WTC11 (cell line): ENCODE measurements at regions not wholly inside any gene's neighbourhood (a gene's known extent, or its start where the extent isn't known, plus 50 kb on each side); places are given as distances from the start of the nearest gene placed in this dataset.

Experiments used
- ATAC-seq: fragments of 200-7000 bp; cut with Tn5 transposase; 2 replicates; pipeline ENCODE4 v1.10.0; 2021; ENCODE audit warnings: mild to moderate bottlenecking, moderate library complexity
- CTCF ChIA-PET: fragments of 300-600 bp; sonication (Branson Sonifier 250); formaldehyde crosslinking; loops from one replicate; lab custom pipeline; 2021; ENCODE audit warnings: antibody characterized with exemption; lab: Charles Lee
- POLR2A ChIA-PET: fragments of 350-600 bp; sonication (Branson Sonifier 250); formaldehyde crosslinking; loops from one replicate; lab custom pipeline; 2021; ENCODE audit warnings: antibody characterized with exemption; lab: Charles Lee
- DNase-seq: peaks from one replicate; pipeline ENCODE4 v3.0.0; 2021; ENCODE audit warnings: low spot score
- H3K27ac Mint-ChIP-seq: 2 replicates; pipeline ENCODE4 v1.8.0; 2021; ENCODE audit warnings: mixed read lengths
- H3K27me3 Mint-ChIP-seq: 2 replicates; pipeline ENCODE4 v1.8.0; 2021; ENCODE audit warnings: low read depth, mild to moderate bottlenecking, moderate library complexity, mixed read lengths
- H3K36me3 Mint-ChIP-seq: 2 replicates; pipeline ENCODE4 v1.8.0; 2021; ENCODE audit warnings: mixed read lengths
- H3K4me1 Mint-ChIP-seq: 2 replicates; pipeline ENCODE4 v1.8.0; 2022; ENCODE audit warnings: mixed read lengths
- H3K4me3 Mint-ChIP-seq: 2 replicates; pipeline ENCODE4 v1.8.0; 2021; ENCODE audit warnings: mild to moderate bottlenecking, moderate library complexity, mixed read lengths
- H3K9me3 Mint-ChIP-seq: 2 replicates; pipeline ENCODE4 v1.8.0; 2021; ENCODE audit warnings: mixed read lengths
- CREB1 ChIP-seq: sonication (generic); formaldehyde crosslinking; IDR thresholded peaks from 2 replicates; pipeline ENCODE4 v1.8.0; 2023; ENCODE audit warnings: mild to moderate bottlenecking, missing genetic modification reagents
- GABPB1 ChIP-seq: sonication (generic); formaldehyde crosslinking; IDR thresholded peaks from 2 replicates; pipeline ENCODE4 v1.8.1; 2023; ENCODE audit warnings: mild to moderate bottlenecking, missing genetic modification reagents
- KAT7 ChIP-seq: sonication (generic); formaldehyde crosslinking; IDR thresholded peaks from 2 replicates; pipeline ENCODE4 v1.8.1; 2023; ENCODE audit warnings: missing genetic modification reagents, mild to moderate bottlenecking, borderline replicate concordance
- NR1H2 ChIP-seq: sonication (generic); formaldehyde crosslinking; IDR thresholded peaks from 2 replicates; pipeline ENCODE4 v1.9.0; 2021; ENCODE audit warnings: mild to moderate bottlenecking, moderate library complexity, missing genetic modification reagents
- RORB ChIP-seq: fragments of 250-450 bp; sonication (Bioruptor Pico); IDR thresholded peaks from 2 replicates; pipeline ENCODE4 v1.9.0; 2021; ENCODE audit warnings: mild to moderate bottlenecking
- TCF7 ChIP-seq: sonication (generic); formaldehyde crosslinking; IDR thresholded peaks from 2 replicates; pipeline ENCODE4 v1.8.0; 2022; ENCODE audit warnings: mild to moderate bottlenecking, low read depth, missing genetic modification reagents, moderate library complexity
- ZNF121 ChIP-seq: sonication (generic); formaldehyde crosslinking; IDR thresholded peaks from 2 replicates; pipeline ENCODE4 v1.8.0; 2023; ENCODE audit warnings: missing genetic modification reagents
- ZNF138 ChIP-seq: sonication (generic); formaldehyde crosslinking; conservative IDR thresholded peaks from 2 replicates; pipeline ENCODE4 v1.8.1; 2022; ENCODE audit warnings: mild to moderate bottlenecking, moderate library complexity, missing genetic modification reagents
- ZNF219 ChIP-seq: sonication (generic); formaldehyde crosslinking; IDR thresholded peaks from 2 replicates; pipeline ENCODE4 v1.8.0; 2023; ENCODE audit warnings: missing genetic modification reagents, mild to moderate bottlenecking, borderline replicate concordance
- TF ChIP-seq, protein P1 (sequence below): sonication (generic); formaldehyde crosslinking; IDR thresholded peaks from 2 replicates; pipeline ENCODE4 v1.8.1; 2022; ENCODE audit warnings: mild to moderate bottlenecking, moderate library complexity, missing genetic modification reagents
- TF ChIP-seq, protein P2 (sequence below): fragments of 200-600 bp; IDR thresholded peaks from 2 replicates; pipeline ENCODE4 v1.8.0; 2022; ENCODE audit warnings: antibody characterized with exemption
- TF ChIP-seq, protein P3 (sequence below): sonication (generic); formaldehyde crosslinking; IDR thresholded peaks from 2 replicates; pipeline ENCODE4 v1.8.1; 2023; ENCODE audit warnings: mild to moderate bottlenecking, missing genetic modification reagents, moderate library complexity
- TF ChIP-seq, protein P4 (sequence below): sonication (generic); formaldehyde crosslinking; IDR thresholded peaks from 2 replicates; pipeline ENCODE4 v1.8.1; 2023; ENCODE audit warnings: mild to moderate bottlenecking, missing genetic modification reagents, borderline replicate concordance
- TF ChIP-seq, protein P5 (sequence below): sonication (generic); formaldehyde crosslinking; conservative IDR thresholded peaks from 2 replicates; pipeline ENCODE4 v1.8.1; 2022; ENCODE audit warnings: mild to moderate bottlenecking, missing genetic modification reagents
- TF ChIP-seq, protein P6 (sequence below): sonication (generic); formaldehyde crosslinking; IDR thresholded peaks from 2 replicates; pipeline ENCODE4 v1.8.0; 2023; ENCODE audit warnings: missing genetic modification reagents
- TF ChIP-seq, protein P7 (sequence below): fragments of 250-450 bp; sonication (Bioruptor Pico); IDR thresholded peaks from 2 replicates; pipeline ENCODE4 v1.8.0; 2021; ENCODE audit warnings: mild to moderate bottlenecking

DNA sequence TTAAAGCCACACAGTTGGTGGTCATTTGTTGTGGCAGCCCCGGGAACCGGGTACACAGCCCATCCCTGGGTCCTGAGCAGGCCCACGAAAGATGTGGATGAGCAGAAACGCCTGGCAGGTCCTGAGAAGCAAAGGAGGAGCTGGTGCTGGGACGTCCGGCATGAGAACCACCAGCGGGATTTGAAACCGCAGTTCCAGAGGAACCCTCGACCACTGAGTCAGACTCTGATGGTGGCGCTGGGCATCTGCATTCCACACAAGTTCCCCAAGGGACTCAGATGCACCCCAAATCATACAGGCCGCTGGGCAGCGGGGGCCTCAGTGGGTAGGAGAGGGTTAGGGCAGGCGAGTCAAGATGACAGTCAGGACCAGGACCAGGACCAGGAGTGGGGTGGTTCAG lies 363.0 kb downstream of the SHANK2 start (continued):
- TF ChIP-seq, protein P1, sequence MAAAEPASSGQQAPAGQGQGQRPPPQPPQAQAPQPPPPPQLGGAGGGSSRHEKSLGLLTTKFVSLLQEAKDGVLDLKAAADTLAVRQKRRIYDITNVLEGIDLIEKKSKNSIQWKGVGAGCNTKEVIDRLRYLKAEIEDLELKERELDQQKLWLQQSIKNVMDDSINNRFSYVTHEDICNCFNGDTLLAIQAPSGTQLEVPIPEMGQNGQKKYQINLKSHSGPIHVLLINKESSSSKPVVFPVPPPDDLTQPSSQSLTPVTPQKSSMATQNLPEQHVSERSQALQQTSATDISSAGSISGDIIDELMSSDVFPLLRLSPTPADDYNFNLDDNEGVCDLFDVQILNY = no peak
- TF ChIP-seq, protein P2, sequence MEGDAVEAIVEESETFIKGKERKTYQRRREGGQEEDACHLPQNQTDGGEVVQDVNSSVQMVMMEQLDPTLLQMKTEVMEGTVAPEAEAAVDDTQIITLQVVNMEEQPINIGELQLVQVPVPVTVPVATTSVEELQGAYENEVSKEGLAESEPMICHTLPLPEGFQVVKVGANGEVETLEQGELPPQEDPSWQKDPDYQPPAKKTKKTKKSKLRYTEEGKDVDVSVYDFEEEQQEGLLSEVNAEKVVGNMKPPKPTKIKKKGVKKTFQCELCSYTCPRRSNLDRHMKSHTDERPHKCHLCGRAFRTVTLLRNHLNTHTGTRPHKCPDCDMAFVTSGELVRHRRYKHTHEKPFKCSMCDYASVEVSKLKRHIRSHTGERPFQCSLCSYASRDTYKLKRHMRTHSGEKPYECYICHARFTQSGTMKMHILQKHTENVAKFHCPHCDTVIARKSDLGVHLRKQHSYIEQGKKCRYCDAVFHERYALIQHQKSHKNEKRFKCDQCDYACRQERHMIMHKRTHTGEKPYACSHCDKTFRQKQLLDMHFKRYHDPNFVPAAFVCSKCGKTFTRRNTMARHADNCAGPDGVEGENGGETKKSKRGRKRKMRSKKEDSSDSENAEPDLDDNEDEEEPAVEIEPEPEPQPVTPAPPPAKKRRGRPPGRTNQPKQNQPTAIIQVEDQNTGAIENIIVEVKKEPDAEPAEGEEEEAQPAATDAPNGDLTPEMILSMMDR = no peak
- TF ChIP-seq ZNF138 (CRISPR knock-in tag) = no peak

DNA sequence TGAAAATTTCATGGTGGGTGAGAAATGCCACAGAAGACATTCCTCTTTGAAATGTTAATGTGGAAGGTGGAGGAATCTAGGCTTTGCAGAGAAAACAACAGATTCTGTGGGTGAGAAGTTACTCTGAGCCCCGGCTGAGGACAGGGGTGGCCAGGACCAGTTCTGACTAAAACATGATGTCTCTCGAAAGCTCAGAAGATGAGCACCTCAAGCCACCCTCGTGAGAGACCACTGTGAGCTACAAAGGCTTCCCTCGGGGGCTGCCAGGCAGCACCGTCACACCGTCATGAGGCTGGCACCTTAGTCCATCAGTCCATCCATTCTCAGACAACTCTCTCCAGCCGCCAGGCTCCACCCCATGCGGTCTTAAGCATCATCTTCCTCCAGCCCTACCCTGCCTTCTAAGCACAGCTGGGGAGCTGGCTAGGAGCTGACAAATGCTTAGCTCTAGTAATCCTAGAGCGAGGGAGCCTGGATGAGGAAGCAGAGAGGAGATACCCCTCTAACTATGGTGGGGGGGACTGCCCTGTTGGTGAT lies 360.5 kb downstream of the SHANK2 start:
- Mint-ChIP-seq H3K27me3 (no peaks in the 10 kb centered on the region), H3K4me3 (no peak overlapping the region), H3K4me1 (peaks cover 21% of the 10 kb centered on the region), H3K9me3 (peaks cover 6% of the 10 kb centered on the region), H3K27ac (no peak overlapping the region), H3K36me3 (peaks cover 28% of the 10 kb centered on the region)
- TF ChIP-seq, protein P3, sequence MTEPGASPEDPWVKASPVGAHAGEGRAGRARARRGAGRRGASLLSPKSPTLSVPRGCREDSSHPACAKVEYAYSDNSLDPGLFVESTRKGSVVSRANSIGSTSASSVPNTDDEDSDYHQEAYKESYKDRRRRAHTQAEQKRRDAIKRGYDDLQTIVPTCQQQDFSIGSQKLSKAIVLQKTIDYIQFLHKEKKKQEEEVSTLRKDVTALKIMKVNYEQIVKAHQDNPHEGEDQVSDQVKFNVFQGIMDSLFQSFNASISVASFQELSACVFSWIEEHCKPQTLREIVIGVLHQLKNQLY (CRISPR knock-in tag) = no peak
- TF ChIP-seq, protein P4, sequence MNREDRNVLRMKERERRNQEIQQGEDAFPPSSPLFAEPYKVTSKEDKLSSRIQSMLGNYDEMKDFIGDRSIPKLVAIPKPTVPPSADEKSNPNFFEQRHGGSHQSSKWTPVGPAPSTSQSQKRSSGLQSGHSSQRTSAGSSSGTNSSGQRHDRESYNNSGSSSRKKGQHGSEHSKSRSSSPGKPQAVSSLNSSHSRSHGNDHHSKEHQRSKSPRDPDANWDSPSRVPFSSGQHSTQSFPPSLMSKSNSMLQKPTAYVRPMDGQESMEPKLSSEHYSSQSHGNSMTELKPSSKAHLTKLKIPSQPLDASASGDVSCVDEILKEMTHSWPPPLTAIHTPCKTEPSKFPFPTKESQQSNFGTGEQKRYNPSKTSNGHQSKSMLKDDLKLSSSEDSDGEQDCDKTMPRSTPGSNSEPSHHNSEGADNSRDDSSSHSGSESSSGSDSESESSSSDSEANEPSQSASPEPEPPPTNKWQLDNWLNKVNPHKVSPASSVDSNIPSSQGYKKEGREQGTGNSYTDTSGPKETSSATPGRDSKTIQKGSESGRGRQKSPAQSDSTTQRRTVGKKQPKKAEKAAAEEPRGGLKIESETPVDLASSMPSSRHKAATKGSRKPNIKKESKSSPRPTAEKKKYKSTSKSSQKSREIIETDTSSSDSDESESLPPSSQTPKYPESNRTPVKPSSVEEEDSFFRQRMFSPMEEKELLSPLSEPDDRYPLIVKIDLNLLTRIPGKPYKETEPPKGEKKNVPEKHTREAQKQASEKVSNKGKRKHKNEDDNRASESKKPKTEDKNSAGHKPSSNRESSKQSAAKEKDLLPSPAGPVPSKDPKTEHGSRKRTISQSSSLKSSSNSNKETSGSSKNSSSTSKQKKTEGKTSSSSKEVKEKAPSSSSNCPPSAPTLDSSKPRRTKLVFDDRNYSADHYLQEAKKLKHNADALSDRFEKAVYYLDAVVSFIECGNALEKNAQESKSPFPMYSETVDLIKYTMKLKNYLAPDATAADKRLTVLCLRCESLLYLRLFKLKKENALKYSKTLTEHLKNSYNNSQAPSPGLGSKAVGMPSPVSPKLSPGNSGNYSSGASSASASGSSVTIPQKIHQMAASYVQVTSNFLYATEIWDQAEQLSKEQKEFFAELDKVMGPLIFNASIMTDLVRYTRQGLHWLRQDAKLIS = no peak
- no peak for TF ChIP-seq TCF7 (CRISPR knock-in tag)
- TF ChIP-seq, protein P5, sequence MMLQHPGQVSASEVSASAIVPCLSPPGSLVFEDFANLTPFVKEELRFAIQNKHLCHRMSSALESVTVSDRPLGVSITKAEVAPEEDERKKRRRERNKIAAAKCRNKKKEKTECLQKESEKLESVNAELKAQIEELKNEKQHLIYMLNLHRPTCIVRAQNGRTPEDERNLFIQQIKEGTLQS (CRISPR knock-in tag) = no peak
- no peak for TF ChIP-seq KAT7 (CRISPR knock-in tag)
- no peak for TF ChIP-seq ZNF121 (CRISPR knock-in tag)
- TF ChIP-seq RORB (CRISPR knock-in tag) = no peak
- TF ChIP-seq, protein P6, sequence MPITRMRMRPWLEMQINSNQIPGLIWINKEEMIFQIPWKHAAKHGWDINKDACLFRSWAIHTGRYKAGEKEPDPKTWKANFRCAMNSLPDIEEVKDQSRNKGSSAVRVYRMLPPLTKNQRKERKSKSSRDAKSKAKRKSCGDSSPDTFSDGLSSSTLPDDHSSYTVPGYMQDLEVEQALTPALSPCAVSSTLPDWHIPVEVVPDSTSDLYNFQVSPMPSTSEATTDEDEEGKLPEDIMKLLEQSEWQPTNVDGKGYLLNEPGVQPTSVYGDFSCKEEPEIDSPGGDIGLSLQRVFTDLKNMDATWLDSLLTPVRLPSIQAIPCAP (CRISPR knock-in tag) = no peak
- no peak for TF ChIP-seq CREB1 (CRISPR knock-in tag)
- TF ChIP-seq ZNF219 = no peak
- no peak for TF ChIP-seq NR1H2
- TF ChIP-seq, protein P7, sequence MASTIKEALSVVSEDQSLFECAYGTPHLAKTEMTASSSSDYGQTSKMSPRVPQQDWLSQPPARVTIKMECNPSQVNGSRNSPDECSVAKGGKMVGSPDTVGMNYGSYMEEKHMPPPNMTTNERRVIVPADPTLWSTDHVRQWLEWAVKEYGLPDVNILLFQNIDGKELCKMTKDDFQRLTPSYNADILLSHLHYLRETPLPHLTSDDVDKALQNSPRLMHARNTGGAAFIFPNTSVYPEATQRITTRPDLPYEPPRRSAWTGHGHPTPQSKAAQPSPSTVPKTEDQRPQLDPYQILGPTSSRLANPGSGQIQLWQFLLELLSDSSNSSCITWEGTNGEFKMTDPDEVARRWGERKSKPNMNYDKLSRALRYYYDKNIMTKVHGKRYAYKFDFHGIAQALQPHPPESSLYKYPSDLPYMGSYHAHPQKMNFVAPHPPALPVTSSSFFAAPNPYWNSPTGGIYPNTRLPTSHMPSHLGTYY (CRISPR knock-in tag) = no peak
- TF ChIP-seq GABPB1 (CRISPR knock-in tag) = no peak
- ATAC-seq = no peak
- POLR2A ChIA-PET = no interaction called here
- CTCF ChIA-PET = interaction anchor here (0.5 kb wide), 1 partner anchor 93 kb away, joined by 3 read pairs; no protein-coding TSS in a partner anchor
- DNase-seq = no peak
